Uterus (tissue), 2 donors: ENCODE measurements at regions not wholly inside any gene's neighbourhood (a gene's known extent, or its start where the extent isn't known, plus 50 kb on each side); places are given as distances from the start of the nearest gene placed in this dataset.

Source experiments
- POLR2A ChIP-seq, 2 donors: fragments of 450-650 bp; IDR thresholded peaks; one replicate each; pipeline ENCODE4 v1.6.1; 2016; ENCODE audit warnings: antibody characterized with exemption in 2 of 2, mild to moderate bottlenecking in 1 of 2, moderate library complexity in 1 of 2
- TF ChIP-seq, protein P1 (sequence below), 4 experiments: fragments of 200-600 bp in 2 of 4; fragments of 450-650 bp in 2 of 4; sonication (generic) in 2 of 4; IDR thresholded peaks; one replicate each; pipeline ENCODE4 v1.5.1; 2016 to 2019; ENCODE audit warnings: antibody characterized with exemption in 4 of 4, mild to moderate bottlenecking in 2 of 4, moderate library complexity in 1 of 4

- TF ChIP-seq, protein P1, sequence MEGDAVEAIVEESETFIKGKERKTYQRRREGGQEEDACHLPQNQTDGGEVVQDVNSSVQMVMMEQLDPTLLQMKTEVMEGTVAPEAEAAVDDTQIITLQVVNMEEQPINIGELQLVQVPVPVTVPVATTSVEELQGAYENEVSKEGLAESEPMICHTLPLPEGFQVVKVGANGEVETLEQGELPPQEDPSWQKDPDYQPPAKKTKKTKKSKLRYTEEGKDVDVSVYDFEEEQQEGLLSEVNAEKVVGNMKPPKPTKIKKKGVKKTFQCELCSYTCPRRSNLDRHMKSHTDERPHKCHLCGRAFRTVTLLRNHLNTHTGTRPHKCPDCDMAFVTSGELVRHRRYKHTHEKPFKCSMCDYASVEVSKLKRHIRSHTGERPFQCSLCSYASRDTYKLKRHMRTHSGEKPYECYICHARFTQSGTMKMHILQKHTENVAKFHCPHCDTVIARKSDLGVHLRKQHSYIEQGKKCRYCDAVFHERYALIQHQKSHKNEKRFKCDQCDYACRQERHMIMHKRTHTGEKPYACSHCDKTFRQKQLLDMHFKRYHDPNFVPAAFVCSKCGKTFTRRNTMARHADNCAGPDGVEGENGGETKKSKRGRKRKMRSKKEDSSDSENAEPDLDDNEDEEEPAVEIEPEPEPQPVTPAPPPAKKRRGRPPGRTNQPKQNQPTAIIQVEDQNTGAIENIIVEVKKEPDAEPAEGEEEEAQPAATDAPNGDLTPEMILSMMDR (IDR thresholded peaks at IDR 0.05), result no peak
- no peak for TF ChIP-seq POLR2A (IDR thresholded peaks at IDR 0.05)
These were observed 200.7 kb upstream of the SPTLC3 start for GRCh38 chr20:12808006-12808567.
